K562 (cell line): ENCODE measurements at regions not wholly inside any gene's neighbourhood (a gene's known extent, or its start where the extent isn't known, plus 50 kb on each side); places are given as distances from the start of the nearest gene placed in this dataset.

Source experiments
- ATAC-seq: fragments of 200-7000 bp; cut with Tn5 transposase; 3 replicates; pipeline ENCODE4 v1.9.1; 2020; ENCODE audit warnings: moderate library complexity
- BruUV-seq: library from RNA; stranded (reverse); fragments of 400-500 nt; replicated peaks from 2 replicates; lab custom pipeline; 2021; lab: Mats Ljungman, UMichigan
- CTCF ChIA-PET: fragments of 300-600 bp; formaldehyde crosslinking; extraction: SDS; loops from one replicate; lab custom pipeline; 2021; ENCODE audit warnings: low intra/inter-chr PET ratio; lab: Yijun Ruan, JAX
- POLR2A ChIA-PET: fragments of 300-600, 350-650 bp; sonication (Branson Sonifier 250); formaldehyde crosslinking; extraction: SDS; loops from one replicate; lab custom pipeline; 2021; ENCODE audit warnings: antibody characterized with exemption, inconsistent platforms; lab: Yijun Ruan, JAX
- DNase-seq, 4 experiments: peaks; one replicate each; pipeline versions ENCODE4 v3.0.0 to v3.0.0-alpha.2; 2011 to 2018; ENCODE audit warnings: low spot score in 3 of 4, mixed read lengths in 3 of 4; ENCODE audit errors: extremely low read depth in 1 of 4
- FAIRE-seq: peaks from 2 replicates; lab custom pipeline; 2011; peaks lifted over from hg19 to GRCh38; lab: Jason Lieb, UNC
- H2AFZ ChIP-seq: 2 replicates; pipeline ENCODE4 v1.6.0; 2011; ENCODE audit warnings: low read depth, low read length, control low read depth, inconsistent platforms
- H3K27ac ChIP-seq: fragments of 200-600 bp; 3 replicates; pipeline ENCODE4 v1.8.0; 2011; ENCODE audit warnings: low read depth, mild to moderate bottlenecking, control low read depth, inconsistent platforms, low read length, moderate library complexity, mixed read lengths; ENCODE audit errors: extremely low read depth
- H3K27me3 ChIP-seq, 2 experiments: fragments of 300-600 bp in 1 of 2; 2 replicates in 1 of 2; 3 replicates in 1 of 2; pipeline versions ENCODE4 v1.6.0 to v1.8.0; 2011; ENCODE audit warnings: inconsistent platforms in 2 of 2, low read length in 2 of 2, mild to moderate bottlenecking in 1 of 2, mixed read lengths in 1 of 2, moderate library complexity in 1 of 2; ENCODE audit not compliant: control insufficient read depth in 2 of 2, insufficient read depth in 2 of 2
- H3K36me3 ChIP-seq: fragments of 300-600 bp; 3 replicates; pipeline ENCODE4 v1.8.0; 2011; ENCODE audit warnings: mild to moderate bottlenecking, low read length, inconsistent platforms; ENCODE audit not compliant: control insufficient read depth, insufficient read depth
- H3K4me1 ChIP-seq, 2 experiments: fragments of 200-600 bp in 1 of 2; replicated peaks in 1 of 2; 2 replicates in 1 of 2; 3 replicates in 1 of 2; pipeline versions ENCODE4 v1.5.1 to v1.8.0; 2011; ENCODE audit warnings: inconsistent platforms in 2 of 2, low read length in 2 of 2, mild to moderate bottlenecking in 1 of 2, mixed read lengths in 1 of 2, moderate library complexity in 1 of 2; ENCODE audit not compliant: control insufficient read depth in 2 of 2, insufficient read depth in 2 of 2
- H3K4me2 ChIP-seq: 2 replicates; pipeline ENCODE4 v1.6.1; 2011; ENCODE audit warnings: low read length, control low read depth, inconsistent platforms, mixed read lengths; ENCODE audit not compliant: insufficient read depth
- H3K4me3 ChIP-seq: fragments of 200-600 bp; sonication (generic), shearing (Covaris generic); 2 replicates; pipeline ENCODE4 v1.5.1; 2016; ENCODE audit warnings: control low read depth, inconsistent platforms
- H3K79me2 ChIP-seq: fragments of 200-600 bp; 3 replicates; pipeline ENCODE4 v1.8.0; 2011; ENCODE audit warnings: low read length, inconsistent platforms; ENCODE audit not compliant: control insufficient read depth, insufficient read depth
- H3K9ac ChIP-seq, 2 experiments: 2 replicates each; pipeline versions ENCODE4 v1.6.0 to v1.6.1; 2011; ENCODE audit warnings: low read depth in 2 of 2, low read length in 2 of 2, control low read depth in 1 of 2, inconsistent platforms in 1 of 2, mild to moderate bottlenecking in 1 of 2, mixed read lengths in 1 of 2; ENCODE audit not compliant: insufficient read depth in 1 of 2
- H3K9me1 ChIP-seq: one replicate; pipeline ENCODE4 v1.6.0; 2011; ENCODE audit warnings: inconsistent platforms, mild to moderate bottlenecking, low read length, moderate library complexity; ENCODE audit not compliant: control insufficient read depth, insufficient read depth
- H3K9me3 ChIP-seq: replicated peaks from 2 replicates; pipeline ENCODE4 v1.5.1; 2011; ENCODE audit warnings: low read depth, low read length, inconsistent platforms; ENCODE audit not compliant: control insufficient read depth, insufficient read depth
- H4K20me1 ChIP-seq: replicated peaks from 2 replicates; pipeline ENCODE4 v1.6.1; 2011; ENCODE audit warnings: low read length, inconsistent platforms, mixed read lengths; ENCODE audit not compliant: control insufficient read depth, insufficient read depth
- ADNP ChIP-seq: fragments of 200-800 bp; sonication (Bioruptor generic); IDR thresholded peaks from 2 replicates; pipeline ENCODE4 v1.6.1; 2016; ENCODE audit warnings: missing genetic modification characterization, missing compliant biosample characterization
- AFF4 ChIP-seq: sonication (generic); formaldehyde crosslinking; IDR thresholded peaks from 2 replicates; pipeline ENCODE4 v1.8.0; 2023; ENCODE audit warnings: mild to moderate bottlenecking, missing genetic modification reagents
- ARID3B ChIP-seq: fragments of 250-450 bp; sonication (Bioruptor Pico); IDR thresholded peaks from 2 replicates; pipeline ENCODE4 v1.4.0; 2020; ENCODE audit warnings: borderline replicate concordance
- BRF1 ChIP-seq: IDR thresholded peaks from 3 replicates; pipeline ENCODE4 v1.6.1; 2011; ENCODE audit warnings: borderline replicate concordance, mild to moderate bottlenecking; ENCODE audit not compliant: insufficient read length; ENCODE audit errors: extremely low read depth
- DMBX1 ChIP-seq: fragments of 250-450 bp; sonication (Bioruptor Pico); IDR thresholded peaks from 2 replicates; pipeline ENCODE4 v1.8.0; 2022; ENCODE audit warnings: inconsistent platforms, mild to moderate bottlenecking, moderate library complexity, borderline replicate concordance
- EHMT2 ChIP-seq: fragments of 450-650 bp; IDR thresholded peaks from 2 replicates; pipeline ENCODE4 v1.6.1; 2018; ENCODE audit warnings: antibody characterized with exemption
- IFI16 ChIP-seq: fragments of 250-450 bp; sonication (Bioruptor Pico); IDR thresholded peaks from 2 replicates; pipeline ENCODE4 v2.1.2; 2022; ENCODE audit warnings: mild to moderate bottlenecking, inconsistent platforms
- USF1 ChIP-seq: sonication (generic); formaldehyde crosslinking; IDR thresholded peaks from 2 replicates; pipeline ENCODE4 v1.9.0; 2022; ENCODE audit warnings: mild to moderate bottlenecking, missing genetic modification reagents
- ZFX ChIP-seq: sonication (generic); formaldehyde crosslinking; IDR thresholded peaks from 2 replicates; pipeline ENCODE4 v1.8.0; 2022; ENCODE audit warnings: mild to moderate bottlenecking, missing genetic modification reagents, moderate library complexity
- ZNF133 ChIP-seq: fragments of 250-450 bp; sonication (Bioruptor Pico); IDR thresholded peaks from 2 replicates; pipeline ENCODE4 v1.4.0; 2020; ENCODE audit warnings: mild to moderate bottlenecking
- ZNF134 ChIP-seq: fragments of 250-450 bp; sonication (Bioruptor Pico); conservative IDR thresholded peaks from 2 replicates; pipeline ENCODE4 v1.4.0; 2020
- ZNF212 ChIP-seq: fragments of 450-650 bp; formaldehyde crosslinking; IDR thresholded peaks from 2 replicates; pipeline ENCODE4 v1.4.0; 2020; ENCODE audit warnings: mild to moderate bottlenecking
- WGBS: fragments of 100-300 bp; shearing (Covaris generic); methylation state at CpG from one replicate; pipeline ENCODE4 v1.1.6; 2016; ENCODE audit warnings: low coverage, mixed read lengths; ENCODE audit not compliant: insufficient coverage; ENCODE audit errors: missing lambda C conversion rate; 5-methylcytosine and 5-hydroxymethylcytosine counted together
- in situ Hi-C: fragments of 300-500 bp; cut with MboI; formaldehyde crosslinking; loops from 4 replicates; pipeline ENCODE4 v1.15.0; 2018; ENCODE audit warnings: inconsistent platforms, mixed read lengths
- intact Hi-C: fragments of 100-400 bp; cut with micrococcal nuclease; formaldehyde crosslinking; loops from 2 replicates; pipeline ENCODE4 v1.14.2; 2022

GRCh38 chr1:30321246-30321910 is 402.0 kb downstream of the MATN1 start:
- TF ChIP-seq ADNP (tag) (no peak), USF1 (CRISPR knock-in tag) (no peak), BRF1 (no peak), ARID3B (CRISPR knock-in tag) (no peak), DMBX1 (CRISPR knock-in tag) (no peak), EHMT2 (no peak), ZNF212 (CRISPR knock-in tag) (no peak), AFF4 (no peak), ZNF133 (no peak), ZNF134 (CRISPR knock-in tag) (no peak), IFI16 (no peak), ZFX (CRISPR knock-in tag) (no peak)
- peaks cover 4% of the 10 kb centered on the region; the same call in 1 of the 2 replicates for H4K20me1 ChIP-seq
- H3K9ac ChIP-seq, result no peak overlapping the region
- ATAC-seq, result no peak
- no peaks in the 10 kb centered on the region for H3K9me3 ChIP-seq
- no peak for FAIRE-seq
- WGBS, result under 1% methylated on average over 13 of the region's 13 CpGs
- no peak for DNase-seq
- no peak overlapping the region for H3K4me2 ChIP-seq
- no TSS peak for BruUV-seq
- H3K9me1 ChIP-seq, result no peaks in the 10 kb centered on the region
- H2AFZ ChIP-seq, result no peak overlapping the region
- no peak overlapping the region for H3K27ac ChIP-seq
- no peaks in the 10 kb centered on the region for H3K36me3 ChIP-seq
- intact Hi-C loops, result no loop called here
- H3K4me3 ChIP-seq, result no peak overlapping the region
- H3K79me2 ChIP-seq, result no peaks in the 10 kb centered on the region
- ChIA-PET POLR2A (interaction anchor here (0.7 to 1.0 kb wide), 2 partner anchors 22 to 67 kb away, joined by 3 read pairs; no protein-coding TSS in a partner anchor), CTCF (no interaction called here)
- no peaks in the 10 kb centered on the region for H3K4me1 ChIP-seq
- in situ Hi-C loops, result no loop called here
- peaks cover 0 to 18% of the 10 kb centered on the region in 2 experiments; a peak in 2 of 5 replicates for H3K27me3 ChIP-seq
